GM19240 (cell line): ENCODE measurements at regions not wholly inside any gene's neighbourhood (a gene's known extent, or its start where the extent isn't known, plus 50 kb on each side); places are given as distances from the start of the nearest gene placed in this dataset.

Source experiments
- DNase-seq: peaks from one replicate; pipeline ENCODE4 v3.0.0; 2011; ENCODE audit warnings: low spot score; ENCODE audit not compliant: insufficient read length

- DNase-seq: no peak
Measured at GRCh38 chr18:57991552-57991951, 52.5 kb upstream of the NEDD4L start.

- no peak for DNase-seq
Measured at GRCh38 chr18:57989536-57989935, 54.5 kb upstream of the NEDD4L start.

- DNase-seq: no peak
Measured at GRCh38 chr18:57984490-57985115, 59.4 kb upstream of the NEDD4L start.

- no peak for DNase-seq
Measured at GRCh38 chr18:57983965-57984364, 60.1 kb upstream of the NEDD4L start.

- DNase-seq: no peak
Measured at GRCh38 chr18:57983472-57983871, 60.6 kb upstream of the NEDD4L start.

GRCh38 chr18:57982372-57983021 is 61.5 kb upstream of the NEDD4L start:
- DNase-seq: no peak

- DNase-seq: no peak
Measured at GRCh38 chr18:57981308-57982028, 62.6 kb upstream of the NEDD4L start.

- DNase-seq: no peak
Measured at GRCh38 chr18:57980573-57981307, 63.3 kb upstream of the NEDD4L start.

- no peak for DNase-seq
Measured at GRCh38 chr18:57976230-57976773, 67.7 kb upstream of the NEDD4L start.

GRCh38 chr18:57975805-57976204 is 68.2 kb upstream of the NEDD4L start:
- DNase-seq: no peak

GRCh38 chr18:57974585-57975265 is 69.3 kb upstream of the NEDD4L start:
- DNase-seq: no peak

- no peak for DNase-seq
Measured at GRCh38 chr18:57973889-57974288, 70.1 kb upstream of the NEDD4L start.

- no peak for DNase-seq
Measured at GRCh38 chr18:57970356-57971095, 73.5 kb upstream of the NEDD4L start.

GRCh38 chr18:57969824-57970223 is 74.2 kb upstream of the NEDD4L start:
- no peak for DNase-seq

GRCh38 chr18:57965246-57965645 is 78.8 kb upstream of the NEDD4L start:
- DNase-seq: no peak

- no peak for DNase-seq
Measured at GRCh38 chr18:57961876-57962505, 82.0 kb upstream of the NEDD4L start.

- no peak for DNase-seq
Measured at GRCh38 chr18:57961411-57961810, 82.6 kb upstream of the NEDD4L start.

GRCh38 chr18:57959278-57959677 is 84.7 kb upstream of the NEDD4L start:
- no peak for DNase-seq

- DNase-seq: no peak
Measured at GRCh38 chr18:57957210-57957609, 86.8 kb upstream of the NEDD4L start.

- no peak for DNase-seq
Measured at GRCh38 chr18:57956491-57956890, 87.5 kb upstream of the NEDD4L start.
